Common myeloid progenitor, CD34-positive (primary cell): ENCODE measurements at regions not wholly inside any gene's neighbourhood (a gene's known extent, or its start where the extent isn't known, plus 50 kb on each side); places are given as distances from the start of the nearest gene placed in this dataset.
"Not testable (repeated sequence)": the region's sequence is repeated elsewhere in the genome, so short reads cannot be mapped to it uniquely, and the experiment has no call there.

Experiments
- CTCF ChIA-PET: fragments of 350-600 bp; sonication (Branson Sonifier 250); formaldehyde crosslinking; loops from one replicate; lab custom pipeline; 2021; ENCODE audit warnings: antibody characterized with exemption; lab: Charles Lee
- POLR2A ChIA-PET: fragments of 350-600 bp; sonication (Branson Sonifier 250); formaldehyde crosslinking; loops from one replicate; lab custom pipeline; 2021; ENCODE audit warnings: antibody characterized with exemption; lab: Charles Lee
- DNase-seq, 3 donors: peaks; one replicate each; pipeline versions ENCODE4 v3.0.0 to v3.0.0-alpha.2; 2013
- H3K27ac ChIP-seq, 2 experiments: 1 replicate in 1 of 2; 2 replicates in 1 of 2; pipeline ENCODE4 v1.7.0; 2013; ENCODE audit warnings: inconsistent platforms in 2 of 2, low read length in 2 of 2, mild to moderate bottlenecking in 2 of 2, low read depth in 1 of 2, moderate library complexity in 1 of 2; ENCODE audit not compliant: severe bottlenecking in 2 of 2, insufficient read depth in 1 of 2, poor library complexity in 1 of 2
- H3K27me3 ChIP-seq, 5 experiments: replicated peaks in 2 of 5; 1 replicate in 3 of 5; 2 replicates in 2 of 5; pipeline versions ENCODE4 v1.6.1 to v1.7.0; 2013; ENCODE audit warnings: low read length in 4 of 5, mild to moderate bottlenecking in 2 of 5, moderate library complexity in 2 of 5, inconsistent platforms in 1 of 5; ENCODE audit not compliant: insufficient read depth in 5 of 5, control insufficient read depth in 4 of 5
- H3K36me3 ChIP-seq, 4 experiments: 1 replicate in 2 of 4; 2 replicates in 2 of 4; pipeline versions ENCODE4 v1.6.1 to v1.7.0; 2013; ENCODE audit warnings: low read length in 3 of 4, control low read depth in 1 of 4, mild to moderate bottlenecking in 1 of 4; ENCODE audit not compliant: control insufficient read depth in 4 of 4, insufficient read depth in 4 of 4
- H3K4me1 ChIP-seq, 4 experiments: 1 replicate in 3 of 4; 2 replicates in 1 of 4; pipeline versions ENCODE4 v1.6.1 to v1.7.1; 2013; ENCODE audit warnings: low read length in 3 of 4, mild to moderate bottlenecking in 3 of 4, control low read depth in 1 of 4, inconsistent platforms in 1 of 4, moderate library complexity in 1 of 4; ENCODE audit not compliant: control insufficient read depth in 4 of 4, insufficient read depth in 4 of 4; ENCODE audit errors: control extremely low read depth in 1 of 4
- H3K4me3 ChIP-seq, 7 experiments: 1 replicate in 4 of 7; 2 replicates in 3 of 7; pipeline versions ENCODE4 v1.5.1 to v1.7.0; 2013; ENCODE audit warnings: mild to moderate bottlenecking in 7 of 7, low read length in 6 of 7, moderate library complexity in 6 of 7, inconsistent platforms in 2 of 7, low read depth in 2 of 7, control low read depth in 1 of 7; ENCODE audit not compliant: insufficient read depth in 4 of 7, control insufficient read depth in 1 of 7; ENCODE audit errors: extremely low read depth in 1 of 7
- H3K9me3 ChIP-seq, 5 experiments: 1 replicate in 4 of 5; 2 replicates in 1 of 5; pipeline versions ENCODE4 v1.6.1 to v1.7.1; 2013; ENCODE audit warnings: low read length in 4 of 5, mild to moderate bottlenecking in 2 of 5, inconsistent platforms in 1 of 5, low read depth in 1 of 5, moderate library complexity in 1 of 5; ENCODE audit not compliant: control insufficient read depth in 4 of 5, insufficient read depth in 2 of 5; ENCODE audit errors: control extremely low read depth in 1 of 5
- WGBS: methylation state at CpG from one replicate; pipeline ENCODE4 v1.1.5; 2013; ENCODE audit not compliant: insufficient coverage; 5-methylcytosine and 5-hydroxymethylcytosine counted together

GRCh38 chr1:38652217-38652616 is 207.4 kb downstream of the RRAGC start:
- no peak overlapping the region for H3K4me3 ChIP-seq
- WGBS = 100% methylated on average over 1 of the region's 1 CpG
- ChIA-PET CTCF (no interaction called here), POLR2A (no interaction called here)
- no peak for DNase-seq
- no peak overlapping the region for H3K27ac ChIP-seq
- H3K27me3 ChIP-seq = peaks cover 0 to 5% (median 4%) of the 10 kb centered on the region in 5 experiments
- no peaks in the 10 kb centered on the region for H3K36me3 ChIP-seq
- H3K9me3 ChIP-seq = peaks cover 0 to 2% (median 0%) of the 10 kb centered on the region in 5 experiments
- no peaks in the 10 kb centered on the region for H3K4me1 ChIP-seq

DNA sequence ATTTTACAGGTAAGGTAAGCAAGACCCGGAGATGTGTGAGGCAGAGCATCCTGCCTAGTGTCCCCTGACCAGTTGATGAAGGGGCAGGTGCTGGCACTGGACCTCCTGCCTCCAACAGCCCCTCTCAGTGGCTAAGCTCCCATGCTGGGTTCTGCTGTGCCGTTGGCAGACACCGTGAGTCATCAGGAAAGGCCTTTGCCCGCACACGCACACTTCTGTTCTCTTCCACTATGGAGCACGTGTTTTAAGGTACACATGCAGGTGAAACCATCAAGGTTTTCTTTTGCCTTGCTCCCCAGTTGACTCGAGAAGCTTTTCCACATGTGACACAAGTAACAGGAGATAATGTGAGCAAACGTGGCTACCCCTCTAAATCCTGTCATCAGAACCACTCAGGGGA is 207.9 kb downstream of the RRAGC start:
- H3K27ac ChIP-seq = no peak overlapping the region
- no peak for DNase-seq
- CTCF ChIA-PET = no interaction called here
- H3K4me1 ChIP-seq = no peaks in the 10 kb centered on the region
- H3K27me3 ChIP-seq = peaks cover 0 to 3% (median under 1%) of the 10 kb centered on the region in 5 experiments
- POLR2A ChIA-PET = no interaction called here
- H3K36me3 ChIP-seq = no peaks in the 10 kb centered on the region
- peaks cover 0 to 2% (median 0%) of the 10 kb centered on the region in 5 experiments for H3K9me3 ChIP-seq
- 99% methylated on average over 7 of the region's 8 CpGs for WGBS
- no peak overlapping the region for H3K4me3 ChIP-seq

DNA sequence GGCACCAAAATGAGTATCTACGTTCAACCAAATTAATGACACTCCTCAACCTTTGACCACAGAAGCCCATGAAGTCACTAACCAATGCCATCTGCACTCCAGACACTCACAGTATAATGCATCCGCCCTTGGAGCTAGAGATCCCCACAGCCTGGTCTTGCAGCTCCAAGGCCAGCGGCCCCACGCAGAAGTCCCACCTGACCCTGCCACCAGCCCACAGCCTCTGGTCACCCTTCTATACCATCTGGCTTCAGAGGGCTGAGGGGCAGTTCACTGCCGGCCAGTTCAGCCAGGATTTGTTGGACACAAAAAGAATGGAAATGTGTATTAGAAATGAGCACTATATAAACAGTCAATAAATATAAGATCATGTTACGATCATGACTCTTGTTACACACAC is 211.2 kb downstream of the RRAGC start:
- DNase-seq = no peak
- 100% methylated on average over 2 of the region's 6 CpGs for WGBS

DNA sequence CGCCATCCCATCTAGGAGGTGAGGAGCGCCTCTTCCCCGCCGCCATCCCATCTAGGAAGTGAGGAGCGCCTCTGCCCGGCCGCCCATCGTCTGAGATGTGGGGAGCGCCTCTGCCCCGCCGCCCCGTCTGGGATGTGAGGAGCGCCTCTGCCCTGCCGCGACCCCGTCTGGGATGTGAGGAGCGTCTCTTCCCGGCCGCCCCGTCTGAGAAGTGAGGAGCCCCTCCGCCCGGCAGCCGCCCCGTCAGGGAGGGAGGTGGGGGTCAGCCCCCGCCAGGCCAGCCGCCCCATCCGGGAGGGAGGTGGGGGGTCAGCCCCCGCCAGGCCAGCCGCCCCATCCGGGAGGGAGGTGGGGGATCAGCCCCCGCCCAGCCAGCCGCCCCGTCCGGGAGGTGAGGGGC is 212.2 kb downstream of the RRAGC start:
- POLR2A ChIA-PET = not testable (repeated sequence)

More for the DNA sequence above, 211.2 kb downstream of the RRAGC start:
- POLR2A ChIA-PET = no interaction called here
- H3K9me3 ChIP-seq = peaks cover 0 to 2% (median 0%) of the 10 kb centered on the region in 5 experiments
- no peak overlapping the region for H3K27ac ChIP-seq
- peaks cover 0 to 3% (median 0%) of the 10 kb centered on the region in 5 experiments for H3K27me3 ChIP-seq
- CTCF ChIA-PET = no interaction called here
- no peaks in the 10 kb centered on the region for H3K4me1 ChIP-seq
- H3K36me3 ChIP-seq = no peaks in the 10 kb centered on the region
- no peak overlapping the region for H3K4me3 ChIP-seq

GRCh38 chr1:38644092-38644491 is 215.5 kb downstream of the RRAGC start:
- peaks cover 0 to 2% (median 0%) of the 10 kb centered on the region in 5 experiments for H3K27me3 ChIP-seq
- H3K36me3 ChIP-seq = no peaks in the 10 kb centered on the region
- no peak overlapping the region for H3K4me3 ChIP-seq
- ChIA-PET CTCF (no interaction called here), POLR2A (no interaction called here)
- H3K27ac ChIP-seq = no peak overlapping the region
- 100% methylated on average over 8 of the region's 8 CpGs for WGBS
- no peaks in the 10 kb centered on the region for H3K4me1 ChIP-seq
- peaks cover 0 to 2% (median 0%) of the 10 kb centered on the region in 5 experiments for H3K9me3 ChIP-seq
- no peak for DNase-seq

More for the DNA sequence above, 212.2 kb downstream of the RRAGC start:
- H3K9me3 ChIP-seq, CTCF ChIA-PET, H3K27me3 ChIP-seq, H3K36me3 ChIP-seq, H3K27ac ChIP-seq, DNase-seq, H3K4me3 ChIP-seq, H3K4me1 ChIP-seq: not testable (repeated sequence)
- 95% methylated on average over 16 of the region's 34 CpGs for WGBS

- Histone ChIP-seq H3K27ac (no peak overlapping the region), H3K27me3 (peaks cover 0 to 8% (median 2%) of the 10 kb centered on the region in 5 experiments), H3K4me3 (no peak overlapping the region), H3K4me1 (no peaks in the 10 kb centered on the region), H3K36me3 (no peaks in the 10 kb centered on the region), H3K9me3 (no peaks in the 10 kb centered on the region)
- WGBS = 97% methylated on average over 4 of the region's 7 CpGs
- POLR2A ChIA-PET = no interaction called here
- no peak for DNase-seq
- CTCF ChIA-PET = no interaction called here
These were observed 217.9 kb downstream of the RRAGC start for GRCh38 chr1:38641661-38642060.

DNA sequence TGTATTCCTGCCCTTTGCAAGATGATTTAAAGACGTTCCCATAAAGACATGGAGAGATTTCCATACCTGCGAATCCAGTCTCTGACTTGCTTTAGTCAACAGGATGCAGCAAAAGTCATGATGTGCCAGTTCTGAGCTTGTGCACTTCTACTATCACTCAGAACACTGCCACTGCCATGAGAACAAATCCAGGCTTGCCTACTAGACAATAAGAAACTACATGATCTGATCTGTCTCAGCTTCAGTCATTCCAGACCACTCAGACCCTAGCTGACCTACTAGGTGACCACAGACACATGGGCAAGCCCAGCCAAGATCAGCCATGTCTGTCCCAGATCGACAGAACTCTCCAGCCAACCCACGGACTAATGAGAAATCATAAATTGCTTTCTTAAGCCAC is 219.2 kb downstream of the RRAGC start:
- Histone ChIP-seq H3K27me3 (peaks cover 0 to 8% (median 2%) of the 10 kb centered on the region in 5 experiments), H3K4me3 (no peak overlapping the region), H3K9me3 (peaks cover 0 to 1% (median 0%) of the 10 kb centered on the region in 5 experiments), H3K4me1 (no peaks in the 10 kb centered on the region), H3K27ac (no peak overlapping the region), H3K36me3 (no peaks in the 10 kb centered on the region)
- DNase-seq = no peak
- CTCF ChIA-PET = no interaction called here
- WGBS = 100% methylated on average over 2 of the region's 4 CpGs
- POLR2A ChIA-PET = no interaction called here
